RPMI8226 (cell line): ENCODE measurements at regions not wholly inside any gene's neighbourhood (a gene's known extent, or its start where the extent isn't known, plus 50 kb on each side); places are given as distances from the start of the nearest gene placed in this dataset.

ENCODE experiments used
- DNase-seq: peaks from one replicate; pipeline ENCODE4 v3.0.0-alpha.2; 2015

- DNase-seq: no peak
Measured at GRCh38 chr1:114342376-114342775, 168.6 kb downstream of the TRIM33 start.

- no peak for DNase-seq
Measured at GRCh38 chr1:114341856-114342255, 169.1 kb downstream of the TRIM33 start.

GRCh38 chr1:114341299-114341698, 169.7 kb downstream of the TRIM33 start:
- DNase-seq: no peak

GRCh38 chr1:114340892-114341291, 170.1 kb downstream of the TRIM33 start:
- DNase-seq: no peak

GRCh38 chr1:114339379-114339778, 171.6 kb downstream of the TRIM33 start:
- DNase-seq: no peak

- DNase-seq: no peak
Measured at GRCh38 chr1:114338191-114338890, 172.7 kb downstream of the TRIM33 start.

- DNase-seq: no peak
Measured at GRCh38 chr1:114337417-114337816, 173.6 kb downstream of the TRIM33 start.

- no peak for DNase-seq
Measured at GRCh38 chr1:114336360-114336759, 174.6 kb downstream of the TRIM33 start.

- DNase-seq: no peak
Measured at GRCh38 chr1:114335273-114335672, 175.7 kb downstream of the TRIM33 start.

- DNase-seq: no peak
Measured at GRCh38 chr1:114334297-114334696, 176.7 kb downstream of the TRIM33 start.

GRCh38 chr1:114333690-114334089, 177.3 kb downstream of the TRIM33 start:
- no peak for DNase-seq

GRCh38 chr1:114331936-114332335, 178.3 kb upstream of the SYT6 start:
- DNase-seq: no peak

GRCh38 chr1:114330451-114330983, 176.8 kb upstream of the SYT6 start:
- no peak for DNase-seq

GRCh38 chr1:114328361-114328904, 174.8 kb upstream of the SYT6 start:
- DNase-seq: no peak

GRCh38 chr1:114324662-114324965, 170.9 kb upstream of the SYT6 start:
- DNase-seq: no peak

- DNase-seq: no peak
Measured at GRCh38 chr1:114323959-114324661, 170.4 kb upstream of the SYT6 start.

GRCh38 chr1:114322734-114323133, 169.1 kb upstream of the SYT6 start:
- no peak for DNase-seq

GRCh38 chr1:114322207-114322606, 168.5 kb upstream of the SYT6 start:
- no peak for DNase-seq

GRCh38 chr1:114320586-114320985, 166.9 kb upstream of the SYT6 start:
- no peak for DNase-seq

- no peak for DNase-seq
Measured at GRCh38 chr1:114319418-114319817, 165.7 kb upstream of the SYT6 start.

- no peak for DNase-seq
Measured at GRCh38 chr1:114318961-114319360, 165.3 kb upstream of the SYT6 start.

- no peak for DNase-seq
Measured at GRCh38 chr1:114316204-114316603, 162.5 kb upstream of the SYT6 start.

- DNase-seq: no peak
Measured at GRCh38 chr1:114315631-114316030, 162.0 kb upstream of the SYT6 start.

- no peak for DNase-seq
Measured at GRCh38 chr1:114314576-114314975, 160.9 kb upstream of the SYT6 start.
